ENCODE measurements at regions not wholly inside any gene's neighbourhood (a gene's known extent, or its start where the extent isn't known, plus 50 kb on each side); places are given as distances from the start of the nearest gene placed in this dataset.

GRCh38 chr9:118165451-118165850 lies 461.2 kb downstream of the TLR4 start:
- DNase-seq (ENCODE audit: low read depth in 2 of 2, low spot score in 1 of 2) = no peak

GRCh38 chr9:118170032-118170955 lies 466.1 kb downstream of the TLR4 start:
- DNase-seq (ENCODE audit: low read depth in 2 of 2, low spot score in 1 of 2) = no peak

- DNase-seq (ENCODE audit: low read depth in 2 of 2, low spot score in 1 of 2) = no peak
Measured at GRCh38 chr9:118177241-118177640, 473.0 kb downstream of the TLR4 start.

- no peak for DNase-seq (ENCODE audit: low read depth in 2 of 2, low spot score in 1 of 2)
Measured at GRCh38 chr9:118183576-118183975, 479.4 kb downstream of the TLR4 start.

- DNase-seq (ENCODE audit: low read depth in 2 of 2, low spot score in 1 of 2) = no peak
Measured at GRCh38 chr9:118187408-118187807, 483.2 kb downstream of the TLR4 start.

- no peak for DNase-seq (ENCODE audit: low read depth in 2 of 2, low spot score in 1 of 2)
Measured at GRCh38 chr9:118189615-118190014, 485.4 kb downstream of the TLR4 start.

- DNase-seq (ENCODE audit: low read depth in 2 of 2, low spot score in 1 of 2) = no peak
Measured at GRCh38 chr9:118192807-118193206, 488.6 kb downstream of the TLR4 start.

- no peak for DNase-seq (ENCODE audit: low read depth in 2 of 2, low spot score in 1 of 2)
Measured at GRCh38 chr9:118209343-118209742, 505.1 kb downstream of the TLR4 start.

GRCh38 chr9:118215549-118215948 lies 511.3 kb downstream of the TLR4 start:
- no peak for DNase-seq (ENCODE audit: low read depth in 2 of 2, low spot score in 1 of 2)

GRCh38 chr9:118222375-118222774 lies 518.2 kb downstream of the TLR4 start:
- DNase-seq (ENCODE audit: low read depth in 2 of 2, low spot score in 1 of 2) = no peak

- DNase-seq (ENCODE audit: low read depth in 2 of 2, low spot score in 1 of 2) = no peak
Measured at GRCh38 chr9:118223111-118223510, 518.9 kb downstream of the TLR4 start.

- DNase-seq (ENCODE audit: low read depth in 2 of 2, low spot score in 1 of 2) = no peak
Measured at GRCh38 chr9:118230329-118230728, 526.1 kb downstream of the TLR4 start.

GRCh38 chr9:118236625-118237024 lies 532.4 kb downstream of the TLR4 start:
- no peak for DNase-seq (ENCODE audit: low read depth in 2 of 2, low spot score in 1 of 2)

GRCh38 chr9:118238139-118238538 lies 533.9 kb downstream of the TLR4 start:
- no peak for DNase-seq (ENCODE audit: low read depth in 2 of 2, low spot score in 1 of 2)

GRCh38 chr9:118252027-118252426 lies 547.8 kb downstream of the TLR4 start:
- no peak for DNase-seq (ENCODE audit: low read depth in 2 of 2, low spot score in 1 of 2)

GRCh38 chr9:118262191-118262590 lies 558.0 kb downstream of the TLR4 start:
- no peak for DNase-seq (ENCODE audit: low read depth in 2 of 2, low spot score in 1 of 2)

- DNase-seq (ENCODE audit: low read depth in 2 of 2, low spot score in 1 of 2) = no peak
Measured at GRCh38 chr9:118263949-118264348, 559.7 kb downstream of the TLR4 start.

GRCh38 chr9:118268046-118268445 lies 563.8 kb downstream of the TLR4 start:
- no peak for DNase-seq (ENCODE audit: low read depth in 2 of 2, low spot score in 1 of 2)

GRCh38 chr9:118269623-118270022 lies 565.4 kb downstream of the TLR4 start:
- DNase-seq (ENCODE audit: low read depth in 2 of 2, low spot score in 1 of 2) = no peak

- DNase-seq (ENCODE audit: low read depth in 2 of 2, low spot score in 1 of 2) = no peak
Measured at GRCh38 chr9:118271331-118271730, 567.1 kb downstream of the TLR4 start.

GRCh38 chr9:118271936-118272335 lies 567.7 kb downstream of the TLR4 start:
- no peak for DNase-seq (ENCODE audit: low read depth in 2 of 2, low spot score in 1 of 2)

GRCh38 chr9:118273048-118273447 lies 568.8 kb downstream of the TLR4 start:
- DNase-seq (ENCODE audit: low read depth in 2 of 2, low spot score in 1 of 2) = no peak

GRCh38 chr9:118276784-118277183 lies 572.6 kb downstream of the TLR4 start:
- DNase-seq (ENCODE audit: low read depth in 2 of 2, low spot score in 1 of 2) = no peak
